ENCODE measurements at regions not wholly inside any gene's neighbourhood (a gene's known extent, or its start where the extent isn't known, plus 50 kb on each side); places are given as distances from the start of the nearest gene placed in this dataset.

- TF ChIP-seq BHLHE40 (IDR thresholded peaks at IDR 0.05; ENCODE audit: low read depth, low read length): no peak
- TF ChIP-seq RFX5 (IDR thresholded peaks at IDR 0.05): no peak
- TF ChIP-seq POLR2A (IDR thresholded peaks at IDR 0.05; ENCODE audit: low read length): no peak
- TF ChIP-seq CTCF (IDR thresholded peaks at IDR 0.05): no peak
- TF ChIP-seq KDM5A (IDR thresholded peaks at IDR 0.05): no peak
- TF ChIP-seq ZFP36 (IDR thresholded peaks at IDR 0.05; ENCODE audit: borderline replicate concordance, partially characterized antibody): no peak
- no peak for TF ChIP-seq ZNF302 (CRISPR knock-in tag; IDR thresholded peaks at IDR 0.05)
- TF ChIP-seq REST (IDR thresholded peaks at IDR 0.05): no peak
- no peak for TF ChIP-seq RAD21 (conservative IDR thresholded peaks at IDR 0.05 in 1 of 2, IDR thresholded peaks at IDR 0.05 in 1 of 2)
- TF ChIP-seq EP300 (IDR thresholded peaks at IDR 0.05): no peak
- TF ChIP-seq E2F6 (IDR thresholded peaks at IDR 0.05; ENCODE audit: borderline replicate concordance, low read depth): no peak
Observed at GRCh38 chr2:41970988-41971660, 76.7 kb upstream of the PKDCC start.

Data from A549 (cell line).